Parathyroid adenoma (tissue), 2 donors: ENCODE measurements at regions not wholly inside any gene's neighbourhood (a gene's known extent, or its start where the extent isn't known, plus 50 kb on each side); places are given as distances from the start of the nearest gene placed in this dataset.

Experiments used
- H2AFZ ChIP-seq: fragments of 300-600 bp; sonication (generic); one replicate; pipeline ENCODE4 v1.7.0; 2017; ENCODE audit warnings: antibody characterized with exemption, mild to moderate bottlenecking
- H3K27ac ChIP-seq: fragments of 300-600 bp; sonication (generic); one replicate; pipeline ENCODE4 v1.7.0; 2017
- H3K27me3 ChIP-seq: fragments of 300-600 bp; sonication (generic); one replicate; pipeline ENCODE4 v1.7.0; 2017; ENCODE audit warnings: low read length; ENCODE audit not compliant: control insufficient read depth, insufficient read depth
- H3K36me3 ChIP-seq: fragments of 300-600 bp; sonication (generic); one replicate; pipeline ENCODE4 v1.7.0; 2017; ENCODE audit warnings: low read length; ENCODE audit not compliant: control insufficient read depth, insufficient read depth
- H3K4me1 ChIP-seq: fragments of 300-600 bp; sonication (generic); one replicate; pipeline ENCODE4 v1.7.0; 2017; ENCODE audit warnings: control low read depth
- H3K4me2 ChIP-seq: fragments of 300-600 bp; sonication (generic); one replicate; pipeline ENCODE4 v1.7.0; 2017; ENCODE audit warnings: low read length
- H3K4me3 ChIP-seq: fragments of 300-600 bp; sonication (generic); one replicate; pipeline ENCODE4 v1.7.0; 2017; ENCODE audit warnings: low read depth, low read length
- H3K79me2 ChIP-seq: fragments of 300-600 bp; sonication (generic); one replicate; pipeline ENCODE4 v1.7.0; 2017; ENCODE audit warnings: control low read depth
- H3K9ac ChIP-seq: fragments of 300-600 bp; sonication (generic); one replicate; pipeline ENCODE4 v1.7.0; 2017; ENCODE audit warnings: mild to moderate bottlenecking
- H3K9me3 ChIP-seq: fragments of 300-600 bp; sonication (generic); one replicate; pipeline ENCODE4 v1.7.0; 2017; ENCODE audit warnings: low read length; ENCODE audit not compliant: control insufficient read depth
- TF ChIP-seq, protein P1 (sequence below): fragments of 300-600 bp; sonication (generic); IDR thresholded peaks from one replicate; pipeline ENCODE4 v1.7.0; 2017; ENCODE audit warnings: antibody characterized with exemption, mild to moderate bottlenecking
- donor health status: primary hyperparathyroidism.

DNA sequence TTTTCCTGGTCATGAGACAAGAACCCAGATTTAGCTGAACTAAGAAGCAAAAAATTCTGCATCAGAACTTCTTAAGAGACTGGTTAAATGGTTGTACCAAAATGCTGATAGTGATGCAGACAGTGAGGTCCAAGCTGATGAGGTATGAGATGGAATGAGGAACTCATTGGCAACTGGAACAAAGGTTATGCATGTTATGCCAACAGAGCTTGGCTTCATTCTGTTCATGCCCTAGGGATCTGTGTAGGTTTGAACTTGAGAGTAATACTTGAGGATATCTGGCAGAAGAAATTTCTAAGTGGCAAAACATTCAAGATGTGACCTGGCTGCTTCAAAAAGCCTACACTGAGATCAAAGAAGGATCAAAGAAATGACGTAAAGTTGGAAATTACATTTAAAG, 398.0 kb downstream of the FSCB start:
- Histone ChIP-seq H3K4me2 (no peak overlapping the region), H3K79me2 (no peaks in the 10 kb centered on the region), H3K4me3 (no peak overlapping the region), H3K27me3 (no peaks in the 10 kb centered on the region), H3K36me3 (no peaks in the 10 kb centered on the region), H2AFZ (no peak overlapping the region), H3K9me3 (no peaks in the 10 kb centered on the region), H3K27ac (no peak overlapping the region), H3K9ac (no peak overlapping the region), H3K4me1 (no peaks in the 10 kb centered on the region)
- TF ChIP-seq, protein P1, sequence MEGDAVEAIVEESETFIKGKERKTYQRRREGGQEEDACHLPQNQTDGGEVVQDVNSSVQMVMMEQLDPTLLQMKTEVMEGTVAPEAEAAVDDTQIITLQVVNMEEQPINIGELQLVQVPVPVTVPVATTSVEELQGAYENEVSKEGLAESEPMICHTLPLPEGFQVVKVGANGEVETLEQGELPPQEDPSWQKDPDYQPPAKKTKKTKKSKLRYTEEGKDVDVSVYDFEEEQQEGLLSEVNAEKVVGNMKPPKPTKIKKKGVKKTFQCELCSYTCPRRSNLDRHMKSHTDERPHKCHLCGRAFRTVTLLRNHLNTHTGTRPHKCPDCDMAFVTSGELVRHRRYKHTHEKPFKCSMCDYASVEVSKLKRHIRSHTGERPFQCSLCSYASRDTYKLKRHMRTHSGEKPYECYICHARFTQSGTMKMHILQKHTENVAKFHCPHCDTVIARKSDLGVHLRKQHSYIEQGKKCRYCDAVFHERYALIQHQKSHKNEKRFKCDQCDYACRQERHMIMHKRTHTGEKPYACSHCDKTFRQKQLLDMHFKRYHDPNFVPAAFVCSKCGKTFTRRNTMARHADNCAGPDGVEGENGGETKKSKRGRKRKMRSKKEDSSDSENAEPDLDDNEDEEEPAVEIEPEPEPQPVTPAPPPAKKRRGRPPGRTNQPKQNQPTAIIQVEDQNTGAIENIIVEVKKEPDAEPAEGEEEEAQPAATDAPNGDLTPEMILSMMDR = no peak

GRCh38 chr14:44108601-44109000, 398.5 kb downstream of the FSCB start:
- Histone ChIP-seq H3K4me2 (no peak overlapping the region), H3K4me3 (no peak overlapping the region), H3K27me3 (no peaks in the 10 kb centered on the region), H3K4me1 (no peaks in the 10 kb centered on the region), H3K27ac (no peak overlapping the region), H3K36me3 (no peaks in the 10 kb centered on the region), H3K9me3 (no peaks in the 10 kb centered on the region), H3K9ac (no peak overlapping the region), H3K79me2 (no peaks in the 10 kb centered on the region), H2AFZ (no peak overlapping the region)
- TF ChIP-seq, protein P1 = no peak

DNA sequence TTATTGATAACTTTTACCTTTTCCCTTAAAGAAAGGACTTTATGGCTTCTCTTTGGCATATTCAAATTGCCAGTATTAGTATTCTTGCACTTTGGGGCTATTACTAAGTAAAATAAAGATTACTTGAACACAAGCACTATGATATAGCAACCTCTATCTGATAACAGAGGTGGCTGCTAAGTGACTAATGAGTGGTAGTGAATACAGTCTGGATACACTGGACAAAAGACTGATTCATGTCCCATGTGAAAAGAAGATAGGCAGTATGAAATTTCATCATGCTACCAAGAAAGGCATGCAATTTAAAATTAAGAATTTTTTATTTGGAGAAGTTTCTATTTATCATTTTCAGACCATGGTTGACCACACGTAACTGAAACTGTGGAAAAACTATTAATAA, 399.9 kb downstream of the FSCB start:
- H3K4me1 ChIP-seq = no peaks in the 10 kb centered on the region
- TF ChIP-seq, protein P1 = no peak
- H3K79me2 ChIP-seq = no peaks in the 10 kb centered on the region
- no peak overlapping the region for H3K27ac ChIP-seq
- H3K36me3 ChIP-seq = no peaks in the 10 kb centered on the region
- no peak overlapping the region for H3K9ac ChIP-seq
- H3K9me3 ChIP-seq = no peaks in the 10 kb centered on the region
- H3K27me3 ChIP-seq = no peaks in the 10 kb centered on the region
- no peak overlapping the region for H3K4me2 ChIP-seq
- H3K4me3 ChIP-seq = no peak overlapping the region
- no peak overlapping the region for H2AFZ ChIP-seq

GRCh38 chr14:44099743-44100488, 407.2 kb downstream of the FSCB start:
- H3K27me3 ChIP-seq = no peaks in the 10 kb centered on the region
- no peak overlapping the region for H3K4me3 ChIP-seq
- no peak overlapping the region for H3K4me2 ChIP-seq
- H3K27ac ChIP-seq = no peak overlapping the region
- no peaks in the 10 kb centered on the region for H3K79me2 ChIP-seq
- no peaks in the 10 kb centered on the region for H3K9me3 ChIP-seq
- no peaks in the 10 kb centered on the region for H3K36me3 ChIP-seq
- no peaks in the 10 kb centered on the region for H3K4me1 ChIP-seq
- H2AFZ ChIP-seq = no peak overlapping the region
- no peak overlapping the region for H3K9ac ChIP-seq
- TF ChIP-seq, protein P1 = no peak

DNA sequence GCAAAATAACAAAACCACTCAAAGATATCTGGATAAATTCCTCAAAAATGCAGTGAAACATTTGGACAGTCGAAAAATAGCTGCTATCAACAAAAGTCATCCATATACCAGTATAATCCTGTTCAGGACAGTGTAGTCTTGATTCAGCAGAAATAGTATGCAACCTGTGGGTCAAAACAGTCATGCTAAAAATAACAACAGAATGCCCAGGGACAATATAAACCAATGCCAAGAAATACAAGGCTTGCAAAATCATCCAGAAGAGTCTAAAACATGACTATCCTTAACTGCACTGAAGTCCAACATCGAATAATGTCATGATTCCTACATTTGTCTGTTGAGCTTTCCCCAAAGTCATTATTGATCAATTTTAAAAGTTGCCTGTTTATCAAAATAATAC, 425.9 kb downstream of the FSCB start:
- no peaks in the 10 kb centered on the region for H3K36me3 ChIP-seq
- no peaks in the 10 kb centered on the region for H3K9me3 ChIP-seq
- no peak overlapping the region for H3K4me3 ChIP-seq
- TF ChIP-seq, protein P1 = no peak
- H2AFZ ChIP-seq = no peak overlapping the region
- H3K27me3 ChIP-seq = no peaks in the 10 kb centered on the region
- H3K4me2 ChIP-seq = no peak overlapping the region
- no peak overlapping the region for H3K9ac ChIP-seq
- no peak overlapping the region for H3K27ac ChIP-seq
- H3K4me1 ChIP-seq = no peaks in the 10 kb centered on the region
- H3K79me2 ChIP-seq = no peaks in the 10 kb centered on the region
